Mesenchymal stem cell (in vitro differentiated cells and primary cell): ENCODE measurements at regions not wholly inside any gene's neighbourhood (a gene's known extent, or its start where the extent isn't known, plus 50 kb on each side); places are given as distances from the start of the nearest gene placed in this dataset.
"Not testable (repeated sequence)": the region's sequence is repeated elsewhere in the genome, so short reads cannot be mapped to it uniquely, and the experiment has no call there.

ENCODE experiments used
- DNase-seq: peaks from one replicate; pipeline ENCODE4 v3.0.0-alpha.2; 2013
- H2AFZ ChIP-seq: one replicate; pipeline ENCODE4 v1.6.1; 2013; ENCODE audit warnings: low read depth, mild to moderate bottlenecking, control low read depth, inconsistent platforms, low read length, moderate library complexity
- H2AK5ac ChIP-seq: 2 replicates; pipeline ENCODE4 v1.6.1; 2013; ENCODE audit warnings: low read length, moderate library complexity, mild to moderate bottlenecking, inconsistent platforms; ENCODE audit not compliant: severe bottlenecking
- H2BK120ac ChIP-seq: one replicate; pipeline ENCODE4 v1.6.1; 2013; ENCODE audit warnings: low read depth, mild to moderate bottlenecking, inconsistent platforms, low read length, moderate library complexity
- H2BK12ac ChIP-seq, 2 experiments: one replicate each; pipeline ENCODE4 v1.6.1; 2013; ENCODE audit warnings: inconsistent platforms in 2 of 2, low read length in 2 of 2, mild to moderate bottlenecking in 2 of 2, moderate library complexity in 2 of 2, control low read depth in 1 of 2
- H2BK15ac ChIP-seq: one replicate; pipeline ENCODE4 v1.6.1; 2013; ENCODE audit warnings: mild to moderate bottlenecking, low read depth, inconsistent platforms; ENCODE audit not compliant: poor library complexity, severe bottlenecking
- H2BK5ac ChIP-seq: 2 replicates; pipeline ENCODE4 v1.6.1; 2013; ENCODE audit warnings: low read depth, mild to moderate bottlenecking, low read length, control low read depth, inconsistent platforms; ENCODE audit not compliant: poor library complexity, severe bottlenecking
- H3K14ac ChIP-seq, 2 experiments: one replicate each; pipeline ENCODE4 v1.6.1; 2013; ENCODE audit warnings: inconsistent platforms in 2 of 2, low read length in 2 of 2, control low read depth in 1 of 2, mild to moderate bottlenecking in 1 of 2, moderate library complexity in 1 of 2
- H3K18ac ChIP-seq, 2 experiments: one replicate each; pipeline ENCODE4 v1.6.1; 2013; ENCODE audit warnings: inconsistent platforms in 2 of 2, low read length in 2 of 2, control low read depth in 1 of 2, low read depth in 1 of 2, mild to moderate bottlenecking in 1 of 2
- H3K23ac ChIP-seq, 2 experiments: one replicate each; pipeline ENCODE4 v1.6.1; 2013; ENCODE audit warnings: inconsistent platforms in 2 of 2, low read length in 2 of 2, mild to moderate bottlenecking in 2 of 2, moderate library complexity in 2 of 2, control low read depth in 1 of 2
- H3K27ac ChIP-seq: 2 replicates; pipeline ENCODE4 v1.5.1; 2013; ENCODE audit warnings: mild to moderate bottlenecking, moderate library complexity, low read length, control low read depth, inconsistent platforms; ENCODE audit not compliant: poor library complexity, severe bottlenecking
- H3K27me3 ChIP-seq, 2 experiments: 2 replicates each; pipeline versions ENCODE4 v1.6.1 to v1.7.0; 2013; ENCODE audit warnings: low read length in 2 of 2, mild to moderate bottlenecking in 2 of 2, moderate library complexity in 2 of 2, control low read depth in 1 of 2, inconsistent platforms in 1 of 2; ENCODE audit not compliant: control insufficient read depth in 1 of 2, insufficient read depth in 1 of 2
- H3K36me3 ChIP-seq, 2 experiments: 2 replicates each; pipeline versions ENCODE4 v1.6.1 to v1.7.0; 2013; ENCODE audit warnings: low read length in 2 of 2, control low read depth in 1 of 2, inconsistent platforms in 1 of 2, low read depth in 1 of 2, mild to moderate bottlenecking in 1 of 2; ENCODE audit not compliant: insufficient read depth in 2 of 2, control insufficient read depth in 1 of 2
- H3K4ac ChIP-seq, 2 experiments: one replicate each; pipeline ENCODE4 v1.6.1; 2013; ENCODE audit warnings: inconsistent platforms in 2 of 2, low read length in 2 of 2, mild to moderate bottlenecking in 2 of 2, moderate library complexity in 2 of 2, control low read depth in 1 of 2, low read depth in 1 of 2
- H3K4me1 ChIP-seq: 2 replicates; pipeline ENCODE4 v1.6.1; 2013; ENCODE audit warnings: low read depth, low read length, control low read depth; ENCODE audit not compliant: control insufficient read depth, insufficient read depth
- H3K4me2 ChIP-seq: 2 replicates; pipeline ENCODE4 v1.6.1; 2013; ENCODE audit warnings: low read length, mild to moderate bottlenecking, inconsistent platforms; ENCODE audit not compliant: poor library complexity, severe bottlenecking
- H3K4me3 ChIP-seq, 2 experiments: 2 replicates each; pipeline versions ENCODE4 v1.5.1 to v1.7.0; 2013; ENCODE audit warnings: low read length in 2 of 2, mild to moderate bottlenecking in 2 of 2, control low read depth in 1 of 2, low read depth in 1 of 2; ENCODE audit not compliant: insufficient read depth in 1 of 2
- H3K79me1 ChIP-seq: replicated peaks from 2 replicates; pipeline ENCODE4 v1.6.1; 2013; ENCODE audit warnings: mild to moderate bottlenecking, control low read depth, low read length, inconsistent platforms; ENCODE audit not compliant: poor library complexity, severe bottlenecking
- H3K9ac ChIP-seq: 2 replicates; pipeline ENCODE4 v1.7.0; 2013; ENCODE audit warnings: mild to moderate bottlenecking, low read length, moderate library complexity
- H3K9me3 ChIP-seq: 2 replicates; pipeline ENCODE4 v1.7.0; 2013; ENCODE audit warnings: mild to moderate bottlenecking, low read length; ENCODE audit not compliant: control insufficient read depth
- H4K8ac ChIP-seq: one replicate; pipeline ENCODE4 v1.6.1; 2013; ENCODE audit warnings: inconsistent platforms, mild to moderate bottlenecking, low read length, moderate library complexity
- H4K91ac ChIP-seq: one replicate; pipeline ENCODE4 v1.6.1; 2013; ENCODE audit warnings: mild to moderate bottlenecking, low read length, inconsistent platforms
- whole genome bisulfite sequencing: methylation state at CpG from one replicate; pipeline ENCODE4 v1.1.7; 2013; ENCODE audit warnings: mixed read lengths; 5-methylcytosine and 5-hydroxymethylcytosine counted together

GRCh38 chrX:13188731-13189309 is 131.0 kb downstream of the ATXN3L start:
- Histone ChIP-seq H2BK5ac (no peak overlapping the region), H3K9me3 (no peaks in the 10 kb centered on the region), H3K79me1 (no peaks in the 10 kb centered on the region), H3K4me1 (no peaks in the 10 kb centered on the region), H3K27me3 (peaks cover 0 to 2% of the 10 kb centered on the region in 2 experiments), H3K4ac (no peak overlapping the region), H4K8ac (no peak overlapping the region), H4K91ac (no peak overlapping the region), H3K14ac (no peak overlapping the region), H3K9ac (no peak overlapping the region), H3K4me3 (no peak overlapping the region), H2BK15ac (no peak overlapping the region), H3K23ac (no peak overlapping the region), H3K4me2 (no peak overlapping the region), H3K27ac (no peak overlapping the region), H3K36me3 (no peaks in the 10 kb centered on the region), H2AK5ac (no peak overlapping the region), H3K18ac (no peak overlapping the region), H2BK120ac (no peak overlapping the region), H2BK12ac (no peak overlapping the region), H2AFZ (no peak overlapping the region)
- DNase-seq = no peak
- 96% methylated on average over 2 of the region's 5 CpGs for WGBS

DNA sequence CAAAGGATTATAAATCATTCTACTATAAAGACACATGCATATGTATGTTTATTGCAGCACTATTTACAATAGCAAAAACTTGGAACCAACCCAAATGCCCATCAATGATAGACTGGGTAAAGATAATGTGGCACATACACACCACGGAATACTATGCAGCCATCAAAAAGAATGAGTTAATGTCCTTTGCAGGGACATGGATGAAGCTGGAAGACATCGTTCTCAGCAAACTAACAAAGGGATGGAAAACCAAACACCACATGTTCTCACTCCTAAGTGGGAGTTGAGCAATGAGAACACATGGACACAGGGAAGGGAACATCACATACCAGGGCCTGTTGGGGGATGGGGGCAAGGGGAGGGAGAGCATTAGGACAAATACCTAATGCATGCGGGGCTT is 133.2 kb downstream of the ATXN3L start:
- not testable (repeated sequence) for H3K4ac ChIP-seq

GRCh38 chrX:13180807-13181206 is 136.4 kb upstream of the FAM9C start:
- no peak overlapping the region for H2BK120ac ChIP-seq
- H2AK5ac ChIP-seq = no peak overlapping the region
- no peak overlapping the region for H3K4me2 ChIP-seq
- no peak overlapping the region for H2BK15ac ChIP-seq
- H3K4me3 ChIP-seq = no peak overlapping the region
- no peaks in the 10 kb centered on the region for H3K36me3 ChIP-seq
- H2BK5ac ChIP-seq = no peak overlapping the region
- H3K4ac ChIP-seq = no peak overlapping the region
- H3K4me1 ChIP-seq = no peaks in the 10 kb centered on the region
- H3K9ac ChIP-seq = no peak overlapping the region
- H3K18ac ChIP-seq = no peak overlapping the region
- H3K27ac ChIP-seq = no peak overlapping the region
- DNase-seq = peak; percentile 18
- H3K14ac ChIP-seq = no peak overlapping the region
- no peak overlapping the region for H2BK12ac ChIP-seq
- H3K79me1 ChIP-seq = no peaks in the 10 kb centered on the region
- no peaks in the 10 kb centered on the region for H3K9me3 ChIP-seq
- H3K23ac ChIP-seq = no peak overlapping the region
- peaks cover 0 to 3% of the 10 kb centered on the region in 2 experiments for H3K27me3 ChIP-seq
- H4K8ac ChIP-seq = no peak overlapping the region
- H4K91ac ChIP-seq = no peak overlapping the region
- H2AFZ ChIP-seq = no peak overlapping the region
- 94% methylated on average over 1 of the region's 2 CpGs for WGBS

More for the DNA sequence above, 133.2 kb downstream of the ATXN3L start:
- H2AFZ ChIP-seq, H3K79me1 ChIP-seq, H3K4me3 ChIP-seq, H4K8ac ChIP-seq, H3K36me3 ChIP-seq, H2BK15ac ChIP-seq, H2BK5ac ChIP-seq, H3K4me2 ChIP-seq, DNase-seq, H3K9me3 ChIP-seq, H4K91ac ChIP-seq, H3K27ac ChIP-seq, H3K9ac ChIP-seq, H3K14ac ChIP-seq, H2BK120ac ChIP-seq, H2BK12ac ChIP-seq, H2AK5ac ChIP-seq, H3K27me3 ChIP-seq, H3K4me1 ChIP-seq, H3K23ac ChIP-seq, H3K18ac ChIP-seq: not testable (repeated sequence)
- no CpG with 5 or more reads among the region's 3 CpGs for WGBS

DNA sequence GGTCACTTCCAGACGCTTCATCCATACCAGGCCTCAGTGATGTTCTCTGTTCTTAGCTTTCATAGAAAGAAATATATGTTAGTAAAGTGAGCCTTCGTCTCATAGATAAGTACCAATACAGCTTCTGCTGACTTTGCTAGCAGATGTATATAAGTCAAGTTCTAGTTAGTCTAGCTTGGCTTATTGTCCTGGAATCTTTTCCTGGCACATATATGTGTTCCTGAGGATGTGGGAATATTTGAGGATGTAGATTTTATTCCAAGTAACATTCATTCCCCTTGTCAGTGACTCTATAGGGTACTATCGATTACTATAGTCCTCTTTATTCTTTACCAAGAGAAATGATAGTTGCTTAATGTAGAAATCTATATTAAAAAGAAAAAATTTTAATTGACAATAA is 135.2 kb upstream of the FAM9C start:
- Histone ChIP-seq H2AFZ (no peak overlapping the region), H2BK12ac (no peak overlapping the region), H3K23ac (no peak overlapping the region), H2BK120ac (no peak overlapping the region), H3K27me3 (peaks cover 0 to 3% of the 10 kb centered on the region in 2 experiments), H2AK5ac (no peak overlapping the region), H3K4me1 (no peaks in the 10 kb centered on the region), H3K36me3 (no peaks in the 10 kb centered on the region), H3K18ac (no peak overlapping the region), H4K8ac (no peak overlapping the region), H3K4ac (no peak overlapping the region), H3K9ac (no peak overlapping the region), H3K4me2 (no peak overlapping the region), H3K4me3 (no peak overlapping the region), H2BK15ac (no peak overlapping the region), H3K14ac (no peak overlapping the region), H2BK5ac (no peak overlapping the region), H3K27ac (no peak overlapping the region), H3K9me3 (no peaks in the 10 kb centered on the region), H4K91ac (no peak overlapping the region), H3K79me1 (no peaks in the 10 kb centered on the region)
- 80% methylated on average over 1 of the region's 3 CpGs for WGBS
- DNase-seq = no peak
